ENCODE measurements at regions not wholly inside any gene's neighbourhood (a gene's known extent, or its start where the extent isn't known, plus 50 kb on each side); places are given as distances from the start of the nearest gene placed in this dataset.

GRCh38 chrX:7435822-7436221, 287.9 kb upstream of the PUDP start:
- Histone ChIP-seq H3K27me3 (replicated peaks in 1 of 4; ENCODE audit: control extremely low read depth in 1 of 4, control insufficient read depth in 3 of 4, insufficient read depth in 4 of 4, low read length in 3 of 4) (no peaks in the 10 kb centered on the region), H3K4me1 (ENCODE audit: control insufficient read depth in 2 of 2, insufficient read depth in 2 of 2, low read length in 2 of 2) (no peaks in the 10 kb centered on the region), H3K27ac (ENCODE audit: low read length in 2 of 2) (no peak overlapping the region), H2AFZ (ENCODE audit: insufficient read depth, low read depth, low read length, poor library complexity, severe bottlenecking) (no peak overlapping the region), H3K4me3 (ENCODE audit: control extremely low read depth in 1 of 5, extremely low read depth in 1 of 5, insufficient read depth in 1 of 5, low read depth in 2 of 5, low read length in 4 of 5) (no peak overlapping the region), H3K9ac (ENCODE audit: low read length) (no peak overlapping the region), H4K20me1 (ENCODE audit: control insufficient read depth, insufficient read depth, low read length, poor library complexity, severe bottlenecking) (no peaks in the 10 kb centered on the region), H3K4me2 (replicated peaks; ENCODE audit: low read depth, low read length, poor library complexity, severe bottlenecking) (no peak overlapping the region), H3K36me3 (replicated peaks in 1 of 2; ENCODE audit: control extremely low read depth in 1 of 2, control insufficient read depth in 1 of 2, extremely low read depth in 1 of 2, insufficient read depth in 2 of 2, low read length in 1 of 2) (no peaks in the 10 kb centered on the region), H3K79me2 (ENCODE audit: control insufficient read depth, insufficient read depth, low read length) (no peaks in the 10 kb centered on the region), H3K9me3 (ENCODE audit: control extremely low read depth in 1 of 3, control insufficient read depth in 2 of 3, insufficient read depth in 1 of 3, low read length in 2 of 3) (no peaks in the 10 kb centered on the region)
- no peak overlapping the region for H3K4me3 Mint-ChIP-seq
- TF ChIP-seq EZH2 (IDR thresholded peaks at IDR 0.05; ENCODE audit: borderline replicate concordance, insufficient read depth, low read depth, low read length, poor library complexity, severe bottlenecking) (no peak), CTCF (IDR thresholded peaks at IDR 0.05) (no peak)
- intact Hi-C loops (cut with micrococcal nuclease) = no loop called here
- no peak for DNase-seq
- WGBS (ENCODE audit: insufficient coverage) = no CpG with 5 or more reads among the region's 2 CpGs
- ChIA-PET CTCF (no interaction called here), POLR2A (no interaction called here)
- no peaks in the 10 kb centered on the region for H3K27me3 Mint-ChIP-seq
- H3K4me1 Mint-ChIP-seq = no peaks in the 10 kb centered on the region
- ATAC-seq (ENCODE audit: low read depth) = no peak
- peaks cover under 1% of the 10 kb centered on the region for H3K9me3 Mint-ChIP-seq (ENCODE audit: insufficient read depth)
- H3K27ac Mint-ChIP-seq = no peak overlapping the region

- H3K27me3 Mint-ChIP-seq = no peaks in the 10 kb centered on the region
- ATAC-seq (ENCODE audit: low read depth) (no peak), DNase-seq (no peak)
- H3K9ac ChIP-seq (ENCODE audit: low read length) = no peak overlapping the region
- ChIA-PET CTCF (no interaction called here), POLR2A (no interaction called here)
- no peaks in the 10 kb centered on the region for H3K79me2 ChIP-seq (ENCODE audit: control insufficient read depth, insufficient read depth, low read length)
- H3K4me1 Mint-ChIP-seq = no peaks in the 10 kb centered on the region
- no CpG with 5 or more reads among the region's 2 CpGs for WGBS (ENCODE audit: insufficient coverage)
- no peak overlapping the region for H3K27ac ChIP-seq (ENCODE audit: low read length in 2 of 2)
- no peaks in the 10 kb centered on the region for H4K20me1 ChIP-seq (ENCODE audit: control insufficient read depth, insufficient read depth, low read length, poor library complexity, severe bottlenecking)
- H3K9me3 Mint-ChIP-seq (ENCODE audit: insufficient read depth) = no peaks in the 10 kb centered on the region
- H3K4me3 Mint-ChIP-seq = no peak overlapping the region
- H3K27ac Mint-ChIP-seq = no peak overlapping the region
- H2AFZ ChIP-seq (ENCODE audit: insufficient read depth, low read depth, low read length, poor library complexity, severe bottlenecking) = no peak overlapping the region
- H3K4me2 ChIP-seq (replicated peaks; ENCODE audit: low read depth, low read length, poor library complexity, severe bottlenecking) = no peak overlapping the region
- TF ChIP-seq EZH2 (IDR thresholded peaks at IDR 0.05; ENCODE audit: borderline replicate concordance, insufficient read depth, low read depth, low read length, poor library complexity, severe bottlenecking) (no peak), CTCF (IDR thresholded peaks at IDR 0.05) (no peak)
- H3K27me3 ChIP-seq (replicated peaks in 1 of 4; ENCODE audit: control extremely low read depth in 1 of 4, control insufficient read depth in 3 of 4, insufficient read depth in 4 of 4, low read length in 3 of 4) = no peaks in the 10 kb centered on the region
- H3K4me3 ChIP-seq (ENCODE audit: control extremely low read depth in 1 of 5, extremely low read depth in 1 of 5, insufficient read depth in 1 of 5, low read depth in 2 of 5, low read length in 4 of 5) = no peak overlapping the region
- H3K4me1 ChIP-seq (ENCODE audit: control insufficient read depth in 2 of 2, insufficient read depth in 2 of 2, low read length in 2 of 2) = no peaks in the 10 kb centered on the region
- intact Hi-C loops (cut with micrococcal nuclease) = no loop called here
- H3K9me3 ChIP-seq (ENCODE audit: control extremely low read depth in 1 of 3, control insufficient read depth in 2 of 3, insufficient read depth in 1 of 3, low read length in 2 of 3) = no peaks in the 10 kb centered on the region
- H3K36me3 ChIP-seq (replicated peaks in 1 of 2; ENCODE audit: control extremely low read depth in 1 of 2, control insufficient read depth in 1 of 2, extremely low read depth in 1 of 2, insufficient read depth in 2 of 2, low read length in 1 of 2) = no peaks in the 10 kb centered on the region
These were observed 284.9 kb upstream of the PUDP start for GRCh38 chrX:7432901-7433300.

All from B cell (primary cell).